ENCODE measurements at regions not wholly inside any gene's neighbourhood (a gene's known extent, or its start where the extent isn't known, plus 50 kb on each side); places are given as distances from the start of the nearest gene placed in this dataset.

DNA sequence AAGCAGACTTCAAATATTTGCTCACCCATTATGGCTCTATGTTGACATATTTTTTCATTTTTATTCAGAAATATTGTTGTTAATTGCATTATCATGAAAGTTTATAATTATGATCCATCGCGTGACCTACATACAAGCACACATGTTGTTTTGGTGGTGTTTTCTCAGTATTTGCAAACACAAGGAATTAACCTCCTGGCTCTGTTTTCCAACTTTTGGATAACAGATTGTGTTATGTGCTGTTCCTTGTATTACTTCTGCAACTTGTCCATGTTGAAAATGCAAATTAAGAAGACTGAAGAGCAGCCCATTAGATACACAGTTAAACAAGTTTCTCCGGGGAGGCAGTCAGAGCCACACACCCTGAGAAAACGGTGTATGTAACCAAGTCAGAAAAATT lies 201.2 kb downstream of the SEC23A start:
- no peak for DNase-seq (ENCODE audit: low spot score)

DNA sequence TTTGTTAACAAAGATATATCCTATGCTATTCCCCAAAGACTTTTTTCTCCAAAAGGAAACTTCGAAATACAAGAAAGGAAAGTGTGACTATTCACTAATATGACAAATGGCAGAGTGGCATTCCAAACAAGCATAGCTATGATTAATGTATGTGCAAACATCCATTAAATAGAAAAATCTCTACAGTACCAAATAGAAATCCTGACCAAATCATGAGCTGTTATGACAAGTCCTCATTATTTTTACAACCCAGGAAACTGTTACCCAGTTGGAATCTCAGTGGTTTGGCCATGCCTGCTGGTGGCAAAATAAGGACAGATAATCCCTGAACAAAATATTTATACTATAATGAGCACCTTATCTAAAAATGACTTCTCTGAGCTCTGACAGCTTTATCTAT lies 202.1 kb downstream of the SEC23A start:
- DNase-seq (ENCODE audit: low spot score), result no peak

DNA sequence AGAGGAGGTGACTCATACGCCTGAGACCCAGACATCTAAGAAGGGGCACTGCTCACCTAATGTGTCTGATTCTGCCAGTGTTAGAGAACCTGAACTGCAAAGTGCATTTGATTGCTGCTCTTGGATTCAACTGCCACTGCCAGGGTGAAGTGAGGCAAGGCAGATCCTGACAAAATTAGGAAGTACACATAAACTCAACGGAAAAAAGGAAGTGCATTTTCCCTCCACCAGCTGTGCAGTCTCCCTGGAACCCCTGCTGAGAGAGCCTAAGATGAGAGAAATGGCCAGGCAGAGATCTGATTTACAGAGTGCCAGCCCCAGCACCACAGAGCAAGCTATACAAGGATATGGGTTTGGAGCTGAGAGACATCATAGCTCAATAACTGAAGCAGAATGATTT lies 215.3 kb downstream of the SEC23A start:
- DNase-seq (ENCODE audit: low spot score), result no peak

DNA sequence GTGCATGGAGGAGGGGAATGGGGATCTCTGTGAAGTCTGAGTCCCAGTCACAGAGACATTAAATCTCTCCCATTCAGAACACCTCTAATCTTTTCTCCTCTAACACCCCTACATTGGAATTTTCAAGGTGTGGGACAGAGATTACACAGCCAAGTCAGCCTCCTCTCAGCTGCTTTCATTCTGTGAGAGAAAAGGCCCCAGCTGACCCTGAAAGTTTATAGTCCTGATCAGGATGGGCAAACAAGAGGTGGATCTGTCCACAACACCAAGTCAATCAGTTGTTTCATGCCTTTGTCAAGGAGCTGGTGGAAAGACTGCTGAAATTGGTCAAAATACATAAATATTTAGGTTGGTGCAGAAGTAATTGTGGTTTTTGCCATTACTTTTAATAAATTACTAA lies 218.9 kb downstream of the SEC23A start:
- DNase-seq (ENCODE audit: low spot score), result no peak

DNA sequence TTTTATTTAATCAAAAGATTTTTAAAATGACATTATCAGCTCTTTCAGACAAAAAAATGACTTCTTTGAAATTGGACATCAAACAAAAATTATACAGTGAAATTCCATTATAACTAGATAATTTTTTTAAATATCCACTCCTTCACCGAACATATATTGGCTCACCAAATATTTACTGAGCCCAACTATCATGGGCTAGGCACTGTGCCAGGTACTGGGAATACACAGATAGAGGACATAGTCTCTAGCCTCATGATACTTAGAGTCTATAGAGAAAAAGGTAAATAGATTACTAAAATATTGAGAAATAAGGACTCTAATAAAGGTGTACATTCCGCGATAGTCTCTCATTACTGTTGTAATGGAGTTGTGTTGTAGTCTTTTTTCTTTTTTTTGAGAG lies 219.9 kb downstream of the SEC23A start:
- DNase-seq (ENCODE audit: low spot score), result no peak

DNA sequence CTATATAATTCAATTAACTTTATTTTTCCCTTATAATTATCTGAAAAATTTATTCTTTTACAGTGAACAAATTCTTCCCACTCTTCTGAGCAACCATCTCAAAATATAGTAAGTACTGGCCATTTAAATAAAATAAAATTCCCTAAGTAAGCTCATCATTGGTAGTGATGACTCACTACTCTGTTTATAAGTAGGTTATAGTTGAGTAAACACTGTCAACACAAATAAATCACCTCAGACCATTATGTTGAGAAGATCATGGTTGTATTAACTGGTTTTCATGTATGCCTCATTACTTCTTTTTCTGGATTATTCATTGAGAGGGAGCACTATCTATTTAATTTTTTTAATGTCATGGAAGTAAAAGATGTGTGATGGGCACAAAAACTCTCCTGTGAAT lies 220.5 kb downstream of the SEC23A start:
- no peak for DNase-seq (ENCODE audit: low spot score)

DNA sequence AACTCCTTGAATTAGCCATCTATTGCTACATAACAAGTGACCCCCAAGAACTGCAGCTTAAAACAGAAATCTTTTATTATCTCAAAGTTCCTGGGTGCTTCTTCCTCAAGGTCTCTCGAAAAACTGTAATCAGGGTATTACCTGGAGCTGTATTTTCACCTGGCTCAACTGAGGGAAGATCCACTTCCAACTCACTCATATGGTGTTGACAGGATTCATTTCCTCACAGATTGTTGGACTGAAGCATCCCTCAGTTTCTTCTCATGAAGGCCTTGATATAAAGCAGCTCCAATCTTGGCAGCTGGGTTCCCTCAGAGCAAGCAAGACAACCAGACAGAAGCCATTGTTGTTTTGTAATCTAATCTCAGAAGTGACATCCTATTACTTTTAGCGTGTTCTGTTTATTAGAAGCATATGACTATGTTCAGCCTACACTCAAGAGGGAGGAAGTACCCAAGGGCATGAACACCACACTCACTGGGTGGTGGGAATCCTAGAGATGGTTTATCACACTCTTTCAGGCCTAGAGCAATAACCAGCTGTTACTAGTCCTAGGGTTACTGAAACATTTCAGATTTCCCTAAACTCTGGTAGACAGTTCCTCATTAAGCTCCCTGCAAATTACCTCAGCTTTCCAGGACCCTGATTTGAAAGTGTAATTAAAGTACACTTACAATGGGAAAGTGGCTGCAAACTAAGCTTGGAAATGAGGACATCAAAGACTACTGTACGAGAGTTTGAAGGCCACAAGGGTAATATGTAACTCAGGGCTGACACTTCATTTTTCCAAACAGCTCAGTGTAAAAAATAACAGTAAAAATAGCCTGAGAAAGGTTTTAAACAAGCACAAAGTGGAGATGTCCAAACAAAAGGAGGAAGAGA lies 222.2 kb downstream of the SEC23A start:
- DNase-seq (ENCODE audit: low spot score), result no peak

DNA sequence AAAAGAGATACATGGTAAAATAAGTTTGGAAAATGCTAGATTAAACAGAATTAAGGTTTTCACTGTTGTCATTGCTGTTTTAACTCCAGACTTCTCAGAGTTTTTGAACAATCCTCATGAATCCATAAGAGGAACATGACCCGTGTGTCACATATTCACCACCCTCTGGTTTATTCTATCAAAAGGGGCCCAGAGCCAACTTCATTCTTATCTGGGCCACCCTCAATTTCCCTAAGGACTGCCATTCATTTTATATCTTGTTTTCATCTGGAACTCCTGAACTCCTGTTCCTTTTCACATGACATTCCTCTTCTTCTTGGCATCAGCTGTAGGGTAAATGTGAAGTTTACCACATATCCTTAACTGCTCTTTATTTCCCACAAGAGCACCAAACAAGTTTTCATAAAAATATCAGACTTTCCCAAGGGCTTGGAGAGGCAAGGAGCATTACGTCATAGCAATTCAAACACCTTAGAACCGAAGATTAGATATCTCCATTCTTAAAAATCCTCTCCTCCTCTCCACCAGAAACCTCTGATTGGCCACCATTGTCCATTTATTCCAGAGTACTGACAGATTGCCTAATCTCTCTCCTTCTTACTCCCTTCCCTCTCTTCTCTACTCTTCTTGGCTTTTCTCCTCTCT lies 225.2 kb downstream of the SEC23A start:
- DNase-seq (ENCODE audit: low spot score), result no peak

DNA sequence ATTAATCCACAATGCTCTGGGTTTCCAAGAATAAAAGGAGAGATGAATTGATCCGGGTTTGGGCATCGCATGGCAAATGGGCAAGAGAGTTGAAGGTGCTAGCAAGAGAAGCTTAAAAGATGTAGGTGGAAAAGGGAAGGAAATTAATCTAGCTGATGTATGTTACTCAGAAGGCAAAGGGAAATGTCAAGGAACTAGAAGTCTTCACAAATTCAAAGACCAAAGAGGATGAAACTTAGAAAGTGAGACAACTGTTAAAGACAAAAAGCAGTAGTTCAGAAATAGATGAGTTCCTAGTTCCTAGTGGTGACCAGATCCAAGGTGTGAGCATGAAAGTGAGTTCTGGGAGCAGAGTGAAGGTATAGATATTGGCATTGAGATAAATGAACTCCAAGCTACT lies 228.3 kb downstream of the SEC23A start:
- no peak for DNase-seq (ENCODE audit: low spot score)

DNA sequence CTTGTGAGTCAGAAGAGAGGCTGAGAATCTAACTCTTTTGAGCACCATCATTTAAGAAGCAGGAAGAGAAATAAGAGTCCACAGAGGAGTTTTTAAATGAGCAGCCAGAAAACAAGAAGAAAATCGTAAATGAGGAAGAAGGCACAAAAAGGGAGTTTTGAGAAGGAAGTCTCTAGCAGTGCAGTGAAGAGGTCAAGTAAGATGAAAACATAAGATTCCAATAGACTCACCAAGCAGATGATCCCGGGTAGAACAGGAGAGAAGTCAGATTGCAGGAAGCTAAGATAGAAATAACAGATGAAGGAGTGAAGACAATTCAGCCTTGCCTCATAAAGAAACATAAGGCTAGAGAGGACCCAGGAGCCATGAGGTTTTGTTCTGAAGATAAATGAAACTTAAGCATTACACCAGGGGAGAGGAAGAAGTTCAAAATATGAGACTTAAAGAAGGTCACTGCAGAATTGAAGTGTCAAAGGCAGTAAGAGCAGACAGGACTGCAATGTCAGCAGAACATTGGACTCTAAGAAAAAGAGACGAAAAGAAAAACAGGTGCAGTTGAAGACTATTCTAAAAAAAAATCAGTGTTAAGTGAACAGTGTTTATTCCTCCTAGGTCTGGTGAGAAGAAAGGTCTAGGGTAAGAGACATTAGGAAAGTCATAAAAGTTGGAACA lies 229.0 kb downstream of the SEC23A start:
- DNase-seq (ENCODE audit: low spot score), result no peak

DNA sequence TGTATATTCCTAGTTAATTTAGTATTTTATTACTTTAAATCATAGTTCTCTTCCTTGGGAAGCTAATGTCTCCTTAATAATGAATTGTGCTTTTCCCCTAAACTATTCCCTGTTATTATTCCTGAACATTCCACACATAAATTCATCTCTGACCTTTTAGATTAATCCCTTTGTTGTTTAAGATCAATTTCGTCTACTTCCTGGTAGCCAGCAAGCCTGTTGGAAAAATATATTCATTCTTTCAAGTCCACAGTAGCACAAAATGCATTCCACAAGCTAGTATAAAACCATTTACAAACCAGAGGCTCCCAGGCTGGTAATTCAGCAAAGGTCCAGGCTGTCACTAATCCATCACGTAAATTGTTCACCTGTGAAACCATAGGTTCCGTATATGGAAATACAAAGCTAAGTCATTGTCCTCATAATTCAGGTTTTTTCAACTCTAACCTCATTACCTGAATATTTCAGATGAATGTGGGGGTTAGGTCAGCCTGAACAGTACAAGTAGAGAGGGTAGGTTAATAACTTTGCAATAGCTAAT lies 232.7 kb downstream of the SEC23A start:
- no peak for DNase-seq (ENCODE audit: low spot score)

DNA sequence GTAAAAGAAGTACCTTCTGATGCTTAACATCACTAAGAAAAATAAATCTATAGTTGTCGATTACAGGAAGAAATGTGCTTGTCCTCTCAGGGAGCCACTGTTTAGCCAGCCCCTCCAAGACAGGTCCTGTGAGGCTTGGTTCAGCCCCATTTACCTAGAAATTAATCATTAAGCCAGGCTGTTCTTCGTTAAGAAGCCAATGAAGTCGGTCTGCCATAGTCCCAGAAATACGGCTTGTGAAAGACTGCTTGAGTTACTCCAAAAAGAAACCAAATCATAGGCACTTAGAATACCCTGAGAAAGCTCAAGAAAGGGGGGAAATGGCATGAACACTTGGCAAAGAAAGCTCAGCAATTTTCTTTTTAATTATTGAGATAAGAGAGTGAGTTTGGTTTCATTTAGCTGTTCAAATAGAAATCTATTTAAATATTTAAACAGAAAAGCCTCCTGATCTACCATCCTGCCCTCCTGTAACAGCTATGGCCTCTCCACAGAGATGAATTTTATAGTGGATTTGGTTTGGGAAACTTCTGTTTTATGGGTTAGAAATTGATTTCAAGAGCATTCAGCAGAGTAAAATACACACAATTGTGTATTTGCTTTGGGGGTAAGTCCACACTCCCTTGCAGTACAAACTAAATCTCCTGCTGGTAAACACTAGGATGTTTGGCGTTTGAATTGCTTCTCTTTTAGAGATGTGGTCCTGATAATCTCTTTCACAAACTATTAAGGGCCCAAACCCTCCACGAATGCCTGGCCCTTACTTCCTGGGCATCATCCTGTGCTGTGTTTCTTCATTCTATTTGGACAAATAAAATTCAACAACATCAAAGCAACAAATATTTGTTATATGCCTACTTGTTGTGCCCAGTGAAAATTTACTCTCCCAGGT lies 234.4 kb downstream of the SEC23A start:
- DNase-seq (ENCODE audit: low spot score), result no peak

DNA sequence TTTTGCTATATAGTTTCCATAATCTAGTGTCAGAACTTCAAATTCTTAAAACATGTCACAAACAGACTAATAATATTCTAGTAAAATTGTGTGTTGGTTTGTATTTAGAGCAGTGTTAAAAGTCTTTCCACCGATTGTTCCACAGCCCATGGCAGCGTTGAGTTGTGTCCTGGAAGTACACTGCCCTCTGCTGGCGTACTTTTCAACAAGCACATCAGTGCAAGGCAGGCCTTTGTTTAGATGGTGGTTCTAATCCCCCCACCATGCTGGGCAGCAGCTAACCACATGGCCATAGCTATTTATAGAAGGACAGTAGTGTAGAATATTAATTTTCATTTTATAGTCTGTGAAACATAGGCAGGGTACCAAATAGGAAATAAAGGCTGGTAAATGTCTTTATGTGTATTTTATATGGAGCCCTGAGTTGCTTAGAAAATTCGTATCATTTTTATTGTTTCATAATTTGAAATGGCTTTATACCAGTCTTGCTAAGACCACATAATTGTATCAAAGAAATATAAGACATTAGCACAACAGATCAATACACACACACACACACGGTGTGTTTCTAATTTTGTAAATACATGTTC lies 235.4 kb downstream of the SEC23A start:
- DNase-seq (ENCODE audit: low spot score), result no peak

DNA sequence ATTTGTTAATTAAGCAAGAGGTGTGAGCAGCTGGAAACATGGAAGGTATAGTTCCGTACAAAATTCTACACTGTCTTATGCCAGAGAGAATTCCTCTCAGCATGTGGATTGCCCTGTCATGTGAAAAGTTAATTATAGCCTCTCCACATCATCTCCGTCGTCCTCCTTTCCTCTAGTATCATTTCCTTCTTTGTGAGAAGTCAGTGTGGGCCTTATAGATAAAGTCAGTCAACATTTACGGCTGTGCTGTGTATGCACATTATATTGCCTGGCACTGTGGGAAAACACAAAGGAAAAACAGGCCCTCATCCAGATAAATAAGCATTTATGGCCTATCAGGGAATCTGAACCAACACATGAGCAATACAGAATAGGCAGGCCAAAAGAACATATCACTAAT lies 236.6 kb downstream of the SEC23A start:
- no peak for DNase-seq (ENCODE audit: low spot score)

DNA sequence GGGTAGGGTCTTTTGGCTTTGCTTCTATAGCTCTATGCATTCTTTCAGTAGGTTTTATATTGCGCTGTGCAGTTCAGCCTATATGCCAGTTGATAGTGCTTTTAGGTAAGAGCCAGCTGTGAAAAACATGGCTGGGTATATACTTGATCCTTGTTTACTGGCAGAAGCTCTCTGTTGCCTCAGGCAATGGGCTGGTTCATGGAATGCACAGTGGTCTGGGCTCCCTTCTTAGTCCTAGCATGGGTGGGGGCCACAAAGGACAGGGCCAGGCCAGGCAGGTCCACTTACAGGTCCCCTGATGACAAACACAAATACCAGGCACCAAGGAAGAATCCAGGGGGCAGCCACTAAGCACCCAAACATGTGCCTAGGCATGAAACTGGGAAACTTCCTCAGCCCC lies 240.7 kb downstream of the SEC23A start:
- DNase-seq (ENCODE audit: low spot score), result no peak

DNA sequence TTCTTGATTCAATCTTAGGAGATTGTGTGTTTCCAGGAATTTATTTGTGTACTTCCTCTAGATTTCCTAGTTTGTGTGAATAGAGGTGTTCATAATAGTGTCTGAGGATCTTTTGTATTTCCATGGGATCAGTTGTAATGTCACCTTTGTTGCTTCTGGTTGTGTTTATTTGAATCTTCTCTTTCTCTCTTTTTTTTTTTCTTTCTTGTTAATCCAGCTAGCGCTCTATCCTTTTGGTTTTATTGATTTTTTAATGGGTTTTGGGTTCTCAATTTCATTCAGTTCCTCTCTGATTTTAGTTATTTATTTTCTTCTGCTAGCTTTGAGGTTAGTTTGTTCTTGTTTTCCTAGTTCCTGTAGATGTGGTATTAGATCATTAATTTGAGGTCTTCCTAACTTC lies 242.5 kb downstream of the SEC23A start:
- no peak for DNase-seq (ENCODE audit: low spot score)

DNA sequence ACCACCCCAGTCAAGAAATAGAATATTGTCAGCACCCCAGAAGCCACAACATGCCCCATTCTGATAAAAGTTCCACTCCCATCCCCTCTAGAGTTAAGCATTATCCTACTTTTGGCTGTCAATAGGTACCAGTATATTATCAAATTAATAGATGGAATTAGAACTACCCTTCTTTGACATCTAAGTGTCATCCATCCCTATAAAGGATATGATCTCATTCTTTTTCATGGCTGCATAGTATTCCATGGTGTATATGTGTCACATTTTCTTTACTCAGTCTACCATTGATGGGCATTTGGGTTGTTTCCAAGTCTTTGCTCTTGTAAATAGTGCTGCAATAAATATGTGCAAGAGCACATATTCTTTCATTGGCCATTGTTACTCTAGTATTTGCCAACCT lies 246.2 kb downstream of the SEC23A start:
- no peak for DNase-seq (ENCODE audit: low spot score)

DNA sequence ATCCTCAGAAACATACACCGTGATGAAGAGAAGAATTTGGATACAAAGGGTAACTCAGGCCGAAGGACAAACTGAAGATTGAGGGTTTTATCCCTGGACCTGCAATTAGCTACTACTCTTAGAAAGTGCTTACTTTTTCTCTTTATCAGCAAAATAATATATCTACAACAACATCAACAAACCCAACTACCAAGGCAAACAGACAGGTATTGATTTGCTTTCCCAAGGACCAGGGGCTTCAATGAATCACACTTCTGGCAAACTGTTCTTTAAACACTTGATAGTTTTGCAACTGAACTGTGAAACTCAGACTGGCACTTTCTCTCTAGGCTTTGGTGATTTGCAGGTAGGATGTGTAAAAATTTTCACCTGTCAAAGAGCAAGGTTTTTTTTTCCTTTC lies 247.5 kb downstream of the SEC23A start:
- DNase-seq (ENCODE audit: low spot score), result no peak

DNA sequence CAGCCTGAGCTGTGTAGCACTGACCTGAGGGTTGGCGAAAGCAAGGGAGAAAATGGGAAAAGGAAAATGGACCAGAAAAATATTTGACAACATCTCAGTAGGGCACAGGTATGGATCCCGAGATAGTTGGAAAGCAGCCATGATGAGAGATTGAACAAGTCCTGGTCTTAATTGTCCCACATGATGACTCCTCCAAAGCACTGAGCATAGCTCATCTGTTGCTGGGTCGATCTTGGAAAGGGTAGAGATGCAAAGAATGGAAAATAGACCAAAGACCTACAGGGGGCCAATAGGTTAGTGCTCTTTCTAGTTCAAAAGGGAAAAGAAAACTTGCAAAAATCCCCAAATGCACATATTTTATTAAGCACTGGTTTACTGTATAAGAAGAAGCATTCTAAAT lies 251.9 kb downstream of the SEC23A start:
- DNase-seq (ENCODE audit: low spot score), result no peak

DNA sequence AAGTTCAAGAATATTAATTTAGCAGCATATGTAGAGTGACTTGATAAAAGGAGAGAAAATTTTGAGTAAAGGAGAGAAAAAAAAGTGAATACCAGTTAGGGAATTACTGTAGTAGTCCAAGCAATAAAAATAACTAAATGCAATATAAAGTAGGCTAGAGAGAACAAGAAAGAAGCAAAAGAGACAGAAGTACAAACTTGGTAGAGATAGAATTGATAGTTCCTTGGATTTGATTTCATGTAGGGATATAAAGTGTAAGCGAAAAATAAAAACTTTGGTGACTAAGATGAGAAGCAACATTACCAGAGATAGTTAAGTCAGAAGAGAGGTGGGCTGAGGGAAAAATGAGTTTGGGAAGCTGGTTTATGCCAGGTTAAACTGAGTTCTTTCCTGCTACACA lies 252.4 kb downstream of the SEC23A start:
- no peak for DNase-seq (ENCODE audit: low spot score)
